GM23248 (cell line): ENCODE measurements at regions not wholly inside any gene's neighbourhood (a gene's known extent, or its start where the extent isn't known, plus 50 kb on each side); places are given as distances from the start of the nearest gene placed in this dataset.

Experiments
- DNase-seq: peaks from one replicate; pipeline ENCODE4 v3.0.0-alpha.2; 2015
- H2AFZ ChIP-seq: fragments of 200-600 bp; sonication (generic); 2 replicates; pipeline ENCODE4 v1.6.1; 2016; ENCODE audit warnings: antibody characterized with exemption
- H3F3A ChIP-seq: fragments of 200-600 bp; sonication (generic); 2 replicates; pipeline ENCODE4 v1.6.1; 2016; ENCODE audit warnings: mild to moderate bottlenecking, antibody characterized with exemption, mixed run types; ENCODE audit not compliant: insufficient read depth
- H3K27ac ChIP-seq: fragments of 200-600 bp; sonication (generic); 2 replicates; pipeline ENCODE4 v1.5.1; 2016; ENCODE audit warnings: mild to moderate bottlenecking
- H3K27me3 ChIP-seq: fragments of 200-600 bp; sonication (generic); replicated peaks from 2 replicates; pipeline ENCODE4 v1.6.1; 2016; ENCODE audit warnings: mild to moderate bottlenecking; ENCODE audit not compliant: insufficient read depth
- H3K36me3 ChIP-seq: fragments of 200-600 bp; sonication (generic); 2 replicates; pipeline ENCODE4 v1.6.1; 2016; ENCODE audit warnings: low read depth, mild to moderate bottlenecking
- H3K4me1 ChIP-seq: fragments of 200-600 bp; sonication (generic); 2 replicates; pipeline ENCODE4 v1.6.1; 2016; ENCODE audit warnings: mild to moderate bottlenecking; ENCODE audit not compliant: insufficient read depth
- H3K4me2 ChIP-seq: fragments of 200-600 bp; sonication (generic); one replicate; pipeline ENCODE4 v1.6.1; 2016; ENCODE audit warnings: mild to moderate bottlenecking; ENCODE audit not compliant: unreplicated experiment
- H3K4me3 ChIP-seq: fragments of 200-600 bp; sonication (generic); 2 replicates; pipeline ENCODE4 v1.5.1; 2016; ENCODE audit warnings: mild to moderate bottlenecking
- H3K79me2 ChIP-seq: fragments of 200-600 bp; sonication (generic); 2 replicates; pipeline ENCODE4 v1.6.1; 2016; ENCODE audit warnings: mild to moderate bottlenecking; ENCODE audit not compliant: insufficient read depth
- H3K9ac ChIP-seq: fragments of 200-600 bp; sonication (generic); 2 replicates; pipeline ENCODE4 v1.6.1; 2016; ENCODE audit warnings: mild to moderate bottlenecking
- H3K9me2 ChIP-seq: fragments of 200-600 bp; sonication (generic); 2 replicates; pipeline ENCODE4 v1.6.1; 2016; ENCODE audit warnings: mixed run types, mild to moderate bottlenecking, moderate library complexity; ENCODE audit not compliant: insufficient read depth
- H3K9me3 ChIP-seq: fragments of 200-600 bp; sonication (generic); one replicate; pipeline ENCODE4 v1.6.1; 2017; ENCODE audit warnings: low read depth
- H4K20me1 ChIP-seq: fragments of 200-600 bp; sonication (generic); 2 replicates; pipeline ENCODE4 v1.6.0; 2016; ENCODE audit not compliant: insufficient read depth
- EZH2 ChIP-seq: fragments of 200-600 bp; sonication (generic); IDR thresholded peaks from 2 replicates; pipeline ENCODE4 v1.6.1; 2018; ENCODE audit warnings: antibody characterized with exemption, mild to moderate bottlenecking; ENCODE audit not compliant: insufficient read depth, poor library complexity, severe bottlenecking
- EZH2phosphoT487 ChIP-seq: fragments of 200-600 bp; sonication (generic); IDR thresholded peaks from 2 replicates; pipeline ENCODE4 v1.6.1; 2018; ENCODE audit warnings: antibody characterized with exemption, moderate library complexity, mild to moderate bottlenecking, low read depth; ENCODE audit not compliant: insufficient read depth
- WGBS, 2 experiments: methylation state at CpG; one replicate each; pipeline ENCODE4 v1.1.6; 2015 to 2017; ENCODE audit warnings: low lambda C conversion rate in 2 of 2, low coverage in 1 of 2; ENCODE audit errors: missing lambda C conversion rate in 2 of 2; 5-methylcytosine and 5-hydroxymethylcytosine counted together
- in situ Hi-C: fragments of 300-500 bp; cut with MboI; formaldehyde crosslinking; loops from 2 replicates; pipeline ENCODE4 v1.15.0; 2020

DNA sequence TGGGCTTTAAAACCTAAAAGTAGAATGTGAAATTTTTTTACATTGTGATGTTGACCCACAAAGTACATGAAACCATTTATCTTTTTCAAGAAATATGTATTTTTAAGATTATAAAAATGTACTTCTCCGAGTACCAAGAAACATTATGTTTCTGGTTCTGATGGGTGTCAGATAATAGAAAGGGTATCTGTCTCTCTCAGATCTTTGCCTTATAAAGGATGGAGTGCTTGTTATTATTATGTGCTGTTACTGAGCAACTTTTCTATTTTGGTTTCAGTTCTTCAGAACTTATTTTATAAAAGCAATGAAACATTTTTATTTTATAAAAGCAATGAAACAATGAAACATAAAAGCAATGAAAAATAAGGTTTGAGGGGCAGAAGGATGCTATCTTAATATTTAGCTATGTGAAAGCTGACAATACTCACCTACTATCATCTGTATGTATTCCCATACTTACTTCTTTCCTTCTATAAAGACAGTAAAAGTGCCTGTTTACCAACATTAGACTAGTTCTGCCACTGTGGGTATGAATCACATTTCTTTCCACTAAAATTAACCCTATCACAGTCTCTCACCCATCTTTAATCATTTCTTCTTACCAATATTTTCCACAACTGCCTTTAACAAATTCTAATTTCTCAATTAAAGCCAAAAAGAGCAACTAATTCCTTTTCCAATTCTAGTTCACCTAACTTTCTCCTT is 540.7 kb upstream of the KCNMB2 start:
- no peaks in the 10 kb centered on the region for H3K9me2 ChIP-seq
- DNase-seq, result no peak
- peaks cover 5% of the 10 kb centered on the region; the same call in 1 of the 2 replicates for H3K4me1 ChIP-seq
- no peaks in the 10 kb centered on the region for H3F3A ChIP-seq
- no peaks in the 10 kb centered on the region for H3K36me3 ChIP-seq
- H2AFZ ChIP-seq, result no peak overlapping the region
- no peaks in the 10 kb centered on the region for H3K79me2 ChIP-seq
- no peak overlapping the region for H3K4me2 ChIP-seq
- no peak overlapping the region for H3K4me3 ChIP-seq
- TF ChIP-seq EZH2, result no peak
- TF ChIP-seq EZH2phosphoT487, result no peak
- no peak overlapping the region for H3K27ac ChIP-seq
- in situ Hi-C loops, result no loop called here
- no peaks in the 10 kb centered on the region for H3K9me3 ChIP-seq
- no peak overlapping the region for H3K9ac ChIP-seq
- no peaks in the 10 kb centered on the region for H3K27me3 ChIP-seq
- no peaks in the 10 kb centered on the region for H4K20me1 ChIP-seq
- 100% methylated on average over 1 of the region's 1 CpG for WGBS, 2 experiments

DNA sequence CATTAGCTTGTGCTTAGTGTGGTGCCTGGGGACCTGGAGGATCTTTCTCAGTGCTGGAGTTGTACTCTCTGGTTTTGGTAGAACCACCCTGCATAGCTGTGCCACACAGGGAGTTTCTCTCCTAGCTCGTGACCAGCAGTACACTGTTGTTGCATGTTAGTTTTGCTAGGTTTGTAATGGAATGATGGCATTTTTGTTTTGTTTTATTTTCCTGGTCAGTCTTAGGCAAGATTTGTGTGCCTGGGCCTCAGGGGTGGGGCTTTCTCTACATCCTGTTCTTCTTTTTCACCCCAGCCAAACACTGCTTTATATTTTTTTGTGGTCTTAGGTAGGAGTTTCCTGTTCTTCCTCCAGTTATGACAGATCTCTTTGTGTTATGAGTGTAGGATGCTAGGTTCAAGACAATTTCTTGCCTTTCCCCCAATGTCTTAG is 534.5 kb upstream of the KCNMB2 start:
- Histone ChIP-seq H4K20me1 (no peaks in the 10 kb centered on the region), H3K9ac (no peak overlapping the region), H3K36me3 (no peaks in the 10 kb centered on the region), H3K4me1 (no peaks in the 10 kb centered on the region), H3K79me2 (no peaks in the 10 kb centered on the region), H3K27ac (no peak overlapping the region), H3K9me3 (no peaks in the 10 kb centered on the region), H3K9me2 (no peaks in the 10 kb centered on the region), H3K27me3 (no peaks in the 10 kb centered on the region), H3F3A (no peaks in the 10 kb centered on the region), H2AFZ (no peak overlapping the region), H3K4me2 (no peak overlapping the region), H3K4me3 (no peak overlapping the region)
- TF ChIP-seq EZH2phosphoT487 (no peak), EZH2 (no peak)
- in situ Hi-C loops, result no loop called here
- no peak for DNase-seq
- 76 to 96% methylated on average over 1 of the region's 1 CpG for WGBS, 2 experiments

DNA sequence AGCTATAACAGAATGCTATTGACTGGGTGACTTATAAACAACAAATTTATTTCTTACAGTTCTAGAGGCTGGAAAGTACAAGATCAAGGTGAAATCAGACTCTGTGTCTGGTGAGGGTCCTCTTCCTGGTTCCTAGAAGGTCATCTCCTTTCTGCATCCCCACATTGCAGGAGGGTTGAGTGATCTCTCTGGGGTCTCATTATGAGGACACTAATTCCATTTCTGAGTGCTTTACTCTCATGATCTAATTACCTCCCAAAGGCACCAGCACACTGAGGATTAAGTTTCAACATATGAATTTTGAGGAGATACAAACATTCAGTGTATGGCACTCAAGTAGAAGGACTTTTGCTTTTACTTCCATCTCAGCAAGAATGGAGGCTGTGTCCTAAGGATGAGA is 534.1 kb upstream of the KCNMB2 start:
- Histone ChIP-seq H2AFZ (no peak overlapping the region), H3K79me2 (no peaks in the 10 kb centered on the region), H3K4me3 (no peak overlapping the region), H3K27me3 (no peaks in the 10 kb centered on the region), H3K9ac (no peak overlapping the region), H3K36me3 (no peaks in the 10 kb centered on the region), H3K4me1 (no peaks in the 10 kb centered on the region), H3K9me3 (no peaks in the 10 kb centered on the region), H3F3A (no peaks in the 10 kb centered on the region), H3K27ac (no peak overlapping the region), H3K9me2 (no peaks in the 10 kb centered on the region), H3K4me2 (no peak overlapping the region), H4K20me1 (no peaks in the 10 kb centered on the region)
- no peak for DNase-seq
- TF ChIP-seq EZH2, result no peak
- no peak for TF ChIP-seq EZH2phosphoT487
- in situ Hi-C loops, result no loop called here

DNA sequence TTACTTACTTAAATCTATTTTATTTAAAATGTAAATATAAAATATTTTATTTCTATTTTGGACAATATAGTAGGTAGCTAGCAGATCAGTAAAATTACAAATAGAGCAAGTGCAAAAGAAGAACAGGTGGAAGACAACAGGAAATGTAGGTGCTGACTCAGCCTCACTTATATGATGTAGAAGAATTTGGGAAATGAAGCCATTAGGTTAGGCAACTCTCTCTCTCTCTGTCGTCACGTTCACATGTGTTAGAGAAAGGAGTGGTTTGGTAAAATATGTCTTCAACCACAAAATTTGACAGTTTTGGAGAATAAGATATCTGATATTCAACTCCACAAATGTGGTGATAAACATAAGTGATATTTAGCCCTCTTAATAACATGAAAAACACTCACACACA is 532.5 kb upstream of the KCNMB2 start:
- WGBS, 2 experiments, result 79% methylated on average over 2 of the region's 2 CpGs
- H3F3A ChIP-seq, result no peaks in the 10 kb centered on the region

DNA sequence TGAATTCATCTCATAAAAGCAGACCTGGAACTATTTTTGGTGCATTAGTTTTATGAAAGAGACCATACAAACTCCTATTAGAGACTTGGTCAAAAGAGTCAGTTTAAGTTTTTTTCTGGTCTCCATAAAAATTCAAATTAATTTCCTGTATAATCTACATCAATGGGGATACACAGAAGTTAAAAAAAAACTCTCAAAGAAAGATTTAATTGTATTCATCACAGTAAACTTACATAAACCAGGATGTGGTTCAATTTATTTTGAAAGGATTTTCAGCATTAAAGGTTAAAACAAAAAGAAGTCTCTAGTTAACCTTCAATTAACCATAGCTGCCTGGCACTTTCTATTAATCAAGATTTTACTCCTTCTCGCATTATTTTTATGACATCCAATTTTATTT is 530.3 kb upstream of the KCNMB2 start:
- Histone ChIP-seq H3K9me2 (no peaks in the 10 kb centered on the region), H3F3A (no peaks in the 10 kb centered on the region), H3K4me3 (no peak overlapping the region), H3K4me2 (no peak overlapping the region), H3K9me3 (no peaks in the 10 kb centered on the region), H3K4me1 (no peaks in the 10 kb centered on the region), H3K27me3 (no peaks in the 10 kb centered on the region), H3K36me3 (no peaks in the 10 kb centered on the region), H4K20me1 (no peaks in the 10 kb centered on the region), H2AFZ (no peak overlapping the region), H3K79me2 (no peaks in the 10 kb centered on the region), H3K27ac (no peak overlapping the region), H3K9ac (no peak overlapping the region)
- in situ Hi-C loops, result no loop called here
- no peak for DNase-seq
- TF ChIP-seq EZH2, result no peak
- TF ChIP-seq EZH2phosphoT487, result no peak
- 100% methylated on average over 1 of the region's 1 CpG for whole genome bisulfite sequencing, 2 experiments

More for the DNA sequence above, 532.5 kb upstream of the KCNMB2 start:
- Histone ChIP-seq H3K27ac (no peak overlapping the region), H3K9me2 (no peaks in the 10 kb centered on the region), H3K27me3 (no peaks in the 10 kb centered on the region), H3K79me2 (no peaks in the 10 kb centered on the region), H3K4me2 (no peak overlapping the region), H3K9me3 (no peaks in the 10 kb centered on the region), H2AFZ (no peak overlapping the region), H3K9ac (no peak overlapping the region), H3K4me3 (no peak overlapping the region), H3K4me1 (no peaks in the 10 kb centered on the region), H3K36me3 (no peaks in the 10 kb centered on the region), H4K20me1 (no peaks in the 10 kb centered on the region)
- DNase-seq, result no peak
- in situ Hi-C loops, result no loop called here
- no peak for TF ChIP-seq EZH2
- no peak for TF ChIP-seq EZH2phosphoT487
